ENCODE measurements at regions not wholly inside any gene's neighbourhood (a gene's known extent, or its start where the extent isn't known, plus 50 kb on each side); places are given as distances from the start of the nearest gene placed in this dataset.

- no peaks in the 10 kb centered on the region for H3K27me3 Mint-ChIP-seq (ENCODE audit: low read depth)
- no peak overlapping the region for H3K4me3 Mint-ChIP-seq
- TF ChIP-seq CTCF (IDR thresholded peaks at IDR 0.05; ENCODE audit: unreplicated experiment in 3 of 3) = no peak
- no peak overlapping the region for H3K27ac Mint-ChIP-seq
- H3K9me3 Mint-ChIP-seq = peaks cover 3% of the 10 kb centered on the region
- peaks cover 16% of the 10 kb centered on the region for H3K4me1 Mint-ChIP-seq
- no peaks in the 10 kb centered on the region for H3K36me3 Mint-ChIP-seq (ENCODE audit: low read depth)
Measured at GRCh38 chr18:51559902-51560287, 362.4 kb upstream of the MEX3C start.

GRCh38 chr18:51561821-51562220 lies 364.3 kb upstream of the MEX3C start:
- no peaks in the 10 kb centered on the region for H3K36me3 Mint-ChIP-seq (ENCODE audit: low read depth)
- H3K9me3 Mint-ChIP-seq = no peaks in the 10 kb centered on the region
- peaks cover 16% of the 10 kb centered on the region for H3K4me1 Mint-ChIP-seq
- TF ChIP-seq CTCF (IDR thresholded peaks at IDR 0.05; ENCODE audit: unreplicated experiment in 3 of 3) = no peak
- no peak overlapping the region for H3K27ac Mint-ChIP-seq
- no peak overlapping the region for H3K4me3 Mint-ChIP-seq
- H3K27me3 Mint-ChIP-seq (ENCODE audit: low read depth) = no peaks in the 10 kb centered on the region

GRCh38 chr18:51562866-51563265 lies 365.4 kb upstream of the MEX3C start:
- peaks cover 16% of the 10 kb centered on the region for H3K4me1 Mint-ChIP-seq
- H3K4me3 Mint-ChIP-seq = no peak overlapping the region
- no peak overlapping the region for H3K27ac Mint-ChIP-seq
- no peaks in the 10 kb centered on the region for H3K9me3 Mint-ChIP-seq
- no peaks in the 10 kb centered on the region for H3K27me3 Mint-ChIP-seq (ENCODE audit: low read depth)
- TF ChIP-seq CTCF (IDR thresholded peaks at IDR 0.05; ENCODE audit: unreplicated experiment in 3 of 3) = no peak
- H3K36me3 Mint-ChIP-seq (ENCODE audit: low read depth) = no peaks in the 10 kb centered on the region

GRCh38 chr18:51563396-51563795 lies 365.9 kb upstream of the MEX3C start:
- Mint-ChIP-seq H3K27me3 (ENCODE audit: low read depth) (no peaks in the 10 kb centered on the region), H3K4me1 (peaks cover 17% of the 10 kb centered on the region), H3K9me3 (no peaks in the 10 kb centered on the region), H3K36me3 (ENCODE audit: low read depth) (no peaks in the 10 kb centered on the region), H3K4me3 (no peak overlapping the region), H3K27ac (no peak overlapping the region)
- TF ChIP-seq CTCF (IDR thresholded peaks at IDR 0.05; ENCODE audit: unreplicated experiment in 3 of 3) = no peak

GRCh38 chr18:51568151-51568550 lies 370.7 kb upstream of the MEX3C start:
- no peaks in the 10 kb centered on the region for H3K27me3 Mint-ChIP-seq (ENCODE audit: low read depth)
- no peak for TF ChIP-seq CTCF (IDR thresholded peaks at IDR 0.05; ENCODE audit: unreplicated experiment in 3 of 3)
- H3K4me1 Mint-ChIP-seq = peaks cover 11% of the 10 kb centered on the region
- no peaks in the 10 kb centered on the region for H3K9me3 Mint-ChIP-seq
- H3K36me3 Mint-ChIP-seq (ENCODE audit: low read depth) = no peaks in the 10 kb centered on the region
- no peak overlapping the region for H3K4me3 Mint-ChIP-seq
- no peak overlapping the region for H3K27ac Mint-ChIP-seq

- H3K4me1 Mint-ChIP-seq = peaks cover 5% of the 10 kb centered on the region
- peaks cover 4% of the 10 kb centered on the region for H3K9me3 Mint-ChIP-seq
- peaks cover 5% of the 10 kb centered on the region for H3K27me3 Mint-ChIP-seq (ENCODE audit: low read depth)
- H3K36me3 Mint-ChIP-seq (ENCODE audit: low read depth) = no peaks in the 10 kb centered on the region
- no peak for TF ChIP-seq CTCF (IDR thresholded peaks at IDR 0.05; ENCODE audit: unreplicated experiment in 3 of 3)
- no peak overlapping the region for H3K4me3 Mint-ChIP-seq
- H3K27ac Mint-ChIP-seq = no peak overlapping the region
Measured at GRCh38 chr18:51569153-51569552, 371.7 kb upstream of the MEX3C start.

Measured in nephron (organoid).